BE2C (cell line): ENCODE measurements at regions not wholly inside any gene's neighbourhood (a gene's known extent, or its start where the extent isn't known, plus 50 kb on each side); places are given as distances from the start of the nearest gene placed in this dataset.

ENCODE experiments used
- DNase-seq: peaks from one replicate; pipeline ENCODE4 v3.0.0-alpha.2; 2020
- H3K27me3 ChIP-seq: fragments of 250-450 bp; sonication (Bioruptor Pico); 2 replicates; pipeline ENCODE4 v1.5.1; 2020; ENCODE audit warnings: mild to moderate bottlenecking
- H3K36me3 ChIP-seq: fragments of 250-450 bp; sonication (Bioruptor Pico); 2 replicates; pipeline ENCODE4 v1.5.1; 2020; ENCODE audit warnings: mild to moderate bottlenecking
- H3K4me1 ChIP-seq: fragments of 250-450 bp; sonication (Bioruptor Pico); 2 replicates; pipeline ENCODE4 v1.5.1; 2020
- H3K4me3 ChIP-seq: 2 replicates; pipeline ENCODE4 v1.5.1; 2011; ENCODE audit warnings: low read depth, low read length
- H3K9me3 ChIP-seq: fragments of 250-450 bp; sonication (Bioruptor Pico); 2 replicates; pipeline ENCODE4 v1.5.1; 2020
- CTCF ChIP-seq: IDR thresholded peaks from 2 replicates; pipeline ENCODE4 v1.5.1; 2012; ENCODE audit warnings: mild to moderate bottlenecking, low read depth, low read length

- H3K4me1 ChIP-seq, result no peaks in the 10 kb centered on the region
- DNase-seq, result no peak
- H3K9me3 ChIP-seq, result no peaks in the 10 kb centered on the region
- H3K36me3 ChIP-seq, result no peaks in the 10 kb centered on the region
- TF ChIP-seq CTCF, result no peak
- no peak overlapping the region for H3K4me3 ChIP-seq
- no peaks in the 10 kb centered on the region for H3K27me3 ChIP-seq
Measured at GRCh38 chr14:22040781-22041125, 367.1 kb upstream of the OR4E1 start.

- no peak for DNase-seq
- no peak overlapping the region for H3K4me3 ChIP-seq
- no peaks in the 10 kb centered on the region for H3K27me3 ChIP-seq
- no peaks in the 10 kb centered on the region for H3K36me3 ChIP-seq
- H3K9me3 ChIP-seq, result no peaks in the 10 kb centered on the region
- no peaks in the 10 kb centered on the region for H3K4me1 ChIP-seq
- TF ChIP-seq CTCF, result peak; percentile 53
Measured at GRCh38 chr14:22039938-22040780, 366.5 kb upstream of the OR4E1 start.

- Histone ChIP-seq H3K4me3 (no peak overlapping the region), H3K4me1 (no peaks in the 10 kb centered on the region), H3K9me3 (no peaks in the 10 kb centered on the region), H3K36me3 (no peaks in the 10 kb centered on the region), H3K27me3 (no peaks in the 10 kb centered on the region)
- DNase-seq, result no peak
- TF ChIP-seq CTCF, result no peak
Measured at GRCh38 chr14:22036541-22037239, 363.1 kb upstream of the OR4E1 start.

- no peak for DNase-seq
- Histone ChIP-seq H3K36me3 (no peaks in the 10 kb centered on the region), H3K4me3 (no peak overlapping the region), H3K4me1 (no peaks in the 10 kb centered on the region), H3K9me3 (no peaks in the 10 kb centered on the region), H3K27me3 (no peaks in the 10 kb centered on the region)
- no peak for TF ChIP-seq CTCF
Measured at GRCh38 chr14:22026527-22026926, 352.9 kb upstream of the OR4E1 start.

- no peaks in the 10 kb centered on the region for H3K27me3 ChIP-seq
- no peaks in the 10 kb centered on the region for H3K4me1 ChIP-seq
- H3K36me3 ChIP-seq, result no peaks in the 10 kb centered on the region
- no peaks in the 10 kb centered on the region for H3K9me3 ChIP-seq
- no peak for DNase-seq
- H3K4me3 ChIP-seq, result no peak overlapping the region
- TF ChIP-seq CTCF, result no peak
Measured at GRCh38 chr14:22025879-22026278, 352.3 kb upstream of the OR4E1 start.

GRCh38 chr14:22024137-22024536, 350.5 kb upstream of the OR4E1 start:
- H3K36me3 ChIP-seq, result no peaks in the 10 kb centered on the region
- no peak overlapping the region for H3K4me3 ChIP-seq
- H3K27me3 ChIP-seq, result no peaks in the 10 kb centered on the region
- no peak for DNase-seq
- H3K9me3 ChIP-seq, result no peaks in the 10 kb centered on the region
- TF ChIP-seq CTCF, result no peak
- H3K4me1 ChIP-seq, result no peaks in the 10 kb centered on the region
